HG02840 (cell line): ENCODE measurements at regions not wholly inside any gene's neighbourhood (a gene's known extent, or its start where the extent isn't known, plus 50 kb on each side); places are given as distances from the start of the nearest gene placed in this dataset.
A peak's percentile ranks its signal among the peaks of the same experiment; 100 is the strongest.
"Not testable (repeated sequence)": the region's sequence is repeated elsewhere in the genome, so short reads cannot be mapped to it uniquely, and the experiment has no call there.

Source experiments
- ATAC-seq: cut with Tn5 transposase; IDR thresholded peaks from one replicate; pipeline ENCODE4 v1.9.1; 2021; ENCODE audit warnings: mild to moderate bottlenecking, moderate library complexity, moderate number of reproducible peaks; ENCODE audit not compliant: unreplicated experiment, low FRiP score

GRCh38 chr2:138906549-138906948 is 126.4 kb upstream of the NXPH2 start:
- no peak for ATAC-seq

DNA sequence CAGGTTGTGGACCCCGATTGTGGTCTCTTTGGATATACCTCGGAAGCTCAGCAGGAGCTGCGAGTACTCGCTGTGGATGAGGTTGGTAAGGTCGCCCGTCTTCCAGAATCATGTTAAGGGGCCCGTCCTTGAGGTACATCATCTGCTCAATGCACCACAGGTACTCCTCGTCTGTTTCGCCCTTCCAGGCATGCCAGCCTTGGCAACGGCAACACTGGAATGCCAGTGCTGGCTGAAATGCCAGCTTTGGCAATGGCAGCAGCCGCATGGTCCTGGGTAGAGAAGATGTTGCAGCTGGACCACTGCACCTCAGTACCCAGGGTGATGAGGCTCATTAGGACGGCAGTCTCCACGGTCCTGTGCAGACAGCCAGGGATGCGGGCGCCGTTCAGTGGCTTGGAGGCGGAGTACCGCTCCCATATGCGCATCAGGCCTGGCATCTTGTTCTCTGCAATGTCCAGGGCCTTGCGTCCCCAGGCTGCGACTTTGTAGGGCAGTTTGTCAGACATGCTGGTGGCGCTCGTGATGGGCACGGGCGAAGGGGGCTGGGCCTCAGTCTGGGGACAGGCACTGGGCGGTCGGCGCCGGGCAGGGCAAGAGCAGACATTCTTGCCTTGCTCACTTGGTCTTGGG is 122.2 kb upstream of the NXPH2 start:
- no peak for ATAC-seq

- ATAC-seq = no peak
These were observed 121.3 kb upstream of the NXPH2 start for GRCh38 chr2:138901530-138901929.

DNA sequence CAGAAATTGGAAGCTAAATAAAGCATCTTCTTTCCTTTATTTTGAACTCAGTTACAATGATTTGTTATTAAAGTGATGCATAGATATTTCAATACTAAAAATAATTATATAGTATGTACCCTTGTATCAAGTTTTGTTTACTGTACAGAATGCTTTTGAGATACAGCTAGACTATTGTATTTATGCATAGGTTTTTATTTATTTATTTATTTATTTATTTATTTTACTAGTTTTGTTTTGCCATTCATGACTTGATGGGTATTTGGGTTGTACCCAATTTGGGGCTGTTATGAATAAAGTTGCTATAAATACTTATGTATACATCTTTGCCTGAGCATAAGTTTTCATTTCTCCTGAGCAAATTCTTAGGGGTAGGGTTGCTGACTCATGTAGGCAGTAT is 118.7 kb upstream of the NXPH2 start:
- ATAC-seq = no peak

GRCh38 chr2:138897274-138897673 is 117.1 kb upstream of the NXPH2 start:
- ATAC-seq = no peak

DNA sequence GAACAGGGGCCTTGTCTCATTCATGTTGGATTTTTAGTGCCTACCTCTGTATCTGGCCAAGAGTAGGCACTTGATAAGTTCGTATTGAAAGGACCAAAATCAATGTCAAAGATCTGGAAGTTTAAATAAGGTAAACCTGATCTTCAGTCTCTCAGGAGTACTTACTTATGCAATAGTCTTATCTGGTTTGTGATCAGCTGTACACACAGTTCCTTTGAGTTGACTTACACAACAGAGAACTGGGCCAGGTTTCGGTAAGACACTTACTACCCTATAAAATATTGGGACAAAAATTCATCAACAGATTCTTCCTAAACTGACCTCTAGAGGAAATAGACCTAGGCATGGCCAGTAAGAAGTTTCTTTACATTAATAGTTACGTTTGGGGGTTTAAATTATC is 113.6 kb upstream of the NXPH2 start:
- no peak for ATAC-seq

- no peak for ATAC-seq
These were observed 100.9 kb upstream of the NXPH2 start for GRCh38 chr2:138881126-138881525.

DNA sequence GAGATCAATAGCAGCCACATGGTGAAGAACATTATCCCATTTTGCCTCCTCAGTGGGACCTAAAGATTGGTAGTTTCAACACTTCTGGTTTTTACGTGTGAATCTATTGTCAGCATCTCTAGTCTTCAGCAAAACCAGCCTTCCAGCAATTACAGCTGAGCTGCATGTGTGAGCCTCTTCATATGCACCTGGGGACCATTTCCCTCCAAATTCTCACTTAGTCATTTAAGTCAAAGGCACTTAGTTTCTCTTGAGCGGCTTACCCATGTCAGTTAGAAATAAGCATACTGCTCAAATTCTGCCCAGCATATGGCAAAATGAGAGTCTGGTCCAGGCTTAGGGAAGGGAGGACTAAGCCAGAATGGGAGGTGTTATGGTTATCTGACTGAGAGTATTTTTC is 99.7 kb upstream of the NXPH2 start:
- ATAC-seq = no peak

DNA sequence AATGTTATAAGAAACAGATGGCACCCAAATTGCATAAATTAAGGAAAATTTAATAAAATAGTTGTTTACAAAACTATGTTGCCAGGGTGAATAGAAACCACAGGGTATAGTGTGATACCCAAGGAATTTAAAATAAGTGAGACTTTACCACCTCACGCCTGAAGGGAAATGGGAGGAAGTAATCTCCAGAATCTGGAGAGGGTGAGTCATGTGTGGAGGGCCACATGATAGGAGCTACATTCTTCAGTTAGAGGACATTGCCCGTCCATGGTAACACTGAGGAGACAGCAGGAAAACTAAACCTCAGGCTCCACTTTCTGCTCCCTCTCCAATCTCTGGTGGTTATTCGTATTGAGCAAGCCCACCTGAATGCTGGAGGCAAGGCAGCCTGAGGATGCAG is 97.2 kb upstream of the NXPH2 start:
- no peak for ATAC-seq

DNA sequence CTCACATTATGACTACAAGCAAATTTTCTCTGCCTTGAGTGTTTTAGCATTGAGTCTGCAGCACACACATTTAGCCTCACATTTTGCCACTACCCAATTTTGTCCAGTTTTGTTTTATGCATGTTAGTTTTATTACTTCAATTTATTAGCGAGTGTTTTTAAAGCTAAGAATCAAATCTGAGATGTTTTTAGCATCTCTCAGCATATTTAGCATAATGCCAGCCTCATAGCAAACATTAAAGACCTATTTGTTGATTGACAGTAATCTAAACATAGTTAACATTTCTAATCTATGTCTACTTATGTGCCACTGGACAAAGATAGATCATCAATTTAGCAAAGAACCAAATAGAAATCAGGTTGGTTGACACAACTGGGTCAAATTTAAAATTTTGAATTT is 94.1 kb upstream of the NXPH2 start:
- no peak for ATAC-seq

GRCh38 chr2:138872116-138872515 is 91.9 kb upstream of the NXPH2 start:
- ATAC-seq = not testable (repeated sequence)

DNA sequence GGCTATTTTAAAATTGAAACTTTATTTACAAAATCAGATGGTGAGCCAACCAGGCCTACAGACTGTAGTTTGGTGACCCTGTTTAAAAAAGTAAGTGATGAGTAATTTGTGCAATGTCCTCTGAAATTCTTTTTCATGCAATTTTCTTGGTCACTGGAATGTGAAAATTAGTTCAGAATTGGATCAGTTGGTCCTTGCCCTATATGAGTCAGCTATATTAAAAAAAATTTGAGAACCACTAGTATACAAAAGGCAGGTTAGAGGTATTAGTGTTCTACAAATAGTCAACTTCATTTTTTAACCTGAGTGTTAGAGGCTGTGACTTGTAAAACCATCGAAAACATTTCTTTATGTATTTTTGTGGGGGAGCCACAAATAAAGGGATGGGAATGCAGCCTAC is 91.1 kb upstream of the NXPH2 start:
- ATAC-seq = no peak

- no peak for ATAC-seq
These were observed 87.2 kb upstream of the NXPH2 start for GRCh38 chr2:138867341-138867740.

DNA sequence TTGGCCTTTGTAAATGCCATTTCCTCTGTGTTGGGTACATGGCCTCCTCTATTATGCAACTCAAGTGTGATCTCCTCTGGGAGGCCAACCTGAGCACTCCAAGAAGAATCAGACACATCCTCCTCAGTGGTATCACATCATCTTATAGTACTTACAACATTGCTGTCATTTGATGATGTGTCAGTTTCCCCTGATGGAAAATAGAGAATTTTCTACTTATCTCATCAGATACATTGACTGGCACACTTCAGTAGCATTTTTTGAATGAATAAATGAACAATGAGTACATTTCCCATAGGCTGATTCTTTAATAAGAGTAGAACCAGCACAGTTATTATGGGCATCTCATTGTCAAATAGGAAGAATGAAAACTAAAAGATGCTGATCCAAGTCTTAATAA is 86.6 kb upstream of the NXPH2 start:
- ATAC-seq = no peak

- no peak for ATAC-seq
These were observed 73.6 kb upstream of the NXPH2 start for GRCh38 chr2:138853761-138854160.

- ATAC-seq = no peak
These were observed 73.1 kb upstream of the NXPH2 start for GRCh38 chr2:138853296-138853695.

DNA sequence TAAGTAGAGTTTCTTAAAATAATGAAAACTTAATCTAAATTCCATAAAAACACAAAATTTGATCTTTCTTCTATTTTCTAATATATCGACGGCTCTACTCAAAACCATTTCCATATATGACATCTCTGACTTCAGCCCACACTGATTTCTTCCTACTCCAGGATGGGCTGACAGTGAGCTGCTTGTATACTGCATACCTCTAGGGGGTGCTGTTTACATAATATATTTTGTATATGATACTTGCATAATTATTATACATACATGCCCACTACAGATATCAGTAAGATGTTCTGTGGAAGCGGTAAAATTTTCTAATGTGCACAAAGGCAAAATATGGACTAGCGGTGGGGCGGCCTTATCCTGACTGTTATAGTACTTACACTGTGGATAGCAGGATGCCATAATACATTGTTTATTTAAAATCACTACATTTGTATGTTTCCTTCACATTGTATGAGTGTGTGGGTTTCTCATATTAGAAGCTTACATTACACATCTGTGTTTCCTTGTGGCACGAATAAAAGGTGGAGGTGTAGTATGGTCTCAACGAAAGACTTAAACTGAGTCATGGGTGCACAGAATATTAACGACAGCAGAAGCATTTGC is 66.1 kb upstream of the NXPH2 start:
- peak; percentile 84 for ATAC-seq

DNA sequence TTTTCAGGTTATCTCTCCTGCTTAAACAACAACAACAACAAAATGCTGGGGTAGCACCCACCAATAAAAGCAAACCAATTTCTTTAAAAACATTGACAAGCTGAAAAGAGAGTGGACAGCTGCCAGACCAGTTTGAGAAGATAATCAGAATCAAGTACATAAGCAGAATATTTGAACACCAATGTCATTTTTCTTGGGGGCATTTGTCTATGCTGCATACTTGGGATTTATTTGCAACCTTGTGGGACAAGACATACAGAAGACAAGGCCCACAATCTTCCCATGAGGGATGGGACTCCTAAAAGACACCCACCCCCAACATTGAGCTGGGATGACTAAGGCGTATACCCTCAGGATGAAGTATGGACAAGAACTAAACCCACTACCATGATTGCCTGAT is 62.2 kb upstream of the NXPH2 start:
- ATAC-seq = no peak

DNA sequence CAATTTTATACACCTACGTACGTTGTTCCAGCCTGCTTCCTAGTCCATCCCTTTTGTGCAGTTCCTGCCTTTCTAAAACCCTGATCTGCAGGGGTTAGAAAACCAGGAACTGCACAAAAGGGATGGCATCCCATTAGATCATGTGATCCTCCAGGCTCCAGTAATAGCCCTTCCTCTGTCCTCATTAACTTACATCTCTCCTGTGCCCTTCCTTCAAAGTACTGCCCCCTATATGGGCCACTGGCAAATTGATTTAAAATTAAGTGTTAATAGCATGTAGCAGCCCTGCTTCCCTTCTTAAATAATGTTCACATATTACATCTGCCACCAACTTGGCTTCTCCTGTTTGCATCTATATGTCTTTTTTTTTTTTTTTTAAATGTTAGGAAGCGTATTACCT is 61.3 kb upstream of the NXPH2 start:
- ATAC-seq = no peak

- ATAC-seq = no peak
These were observed 58.8 kb upstream of the NXPH2 start for GRCh38 chr2:138838851-138839620.

DNA sequence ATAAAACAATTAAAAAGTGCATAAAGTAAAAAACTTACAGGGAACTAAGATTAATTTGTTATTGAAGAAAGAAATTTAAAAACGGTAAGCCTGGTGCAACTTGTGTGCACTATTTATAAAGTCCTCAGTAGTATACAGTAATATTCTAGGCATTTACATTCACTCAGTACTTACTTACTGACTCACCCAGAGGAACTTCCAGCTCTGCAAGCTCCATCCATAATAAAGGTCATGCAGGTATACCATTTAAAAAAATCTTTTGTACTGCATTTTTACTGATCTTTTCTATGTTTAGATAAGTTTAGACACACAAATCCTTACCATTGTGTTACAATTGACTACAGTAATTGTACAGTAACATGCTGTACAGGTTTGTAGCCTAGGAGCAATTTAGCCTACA is 51.5 kb upstream of the NXPH2 start:
- ATAC-seq = no peak

GRCh38 chr2:138831154-138831553 is 51.0 kb upstream of the NXPH2 start:
- ATAC-seq = no peak
